ENCODE measurements at regions not wholly inside any gene's neighbourhood (a gene's known extent, or its start where the extent isn't known, plus 50 kb on each side); places are given as distances from the start of the nearest gene placed in this dataset.

DNA sequence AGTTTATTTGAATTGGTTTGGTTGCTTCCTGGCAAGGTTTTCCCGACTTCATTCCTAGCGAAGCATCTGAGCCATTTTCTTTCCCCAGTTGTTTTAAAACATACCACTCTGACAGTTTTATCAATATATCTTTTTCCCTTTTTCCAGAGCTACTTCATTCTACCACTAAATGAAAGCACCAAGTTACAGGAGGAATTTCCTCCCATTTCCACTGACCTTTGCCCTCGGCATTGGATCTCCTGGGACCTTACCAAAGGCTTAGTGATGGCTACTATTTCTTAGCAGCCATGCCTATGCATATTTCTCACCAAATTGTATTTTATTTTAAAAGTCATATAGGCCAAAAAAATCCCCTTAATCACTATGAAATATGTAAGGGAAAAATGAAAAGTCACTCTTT lies 150.5 kb downstream of the ZNF330 start:
- TF ChIP-seq, protein P1, sequence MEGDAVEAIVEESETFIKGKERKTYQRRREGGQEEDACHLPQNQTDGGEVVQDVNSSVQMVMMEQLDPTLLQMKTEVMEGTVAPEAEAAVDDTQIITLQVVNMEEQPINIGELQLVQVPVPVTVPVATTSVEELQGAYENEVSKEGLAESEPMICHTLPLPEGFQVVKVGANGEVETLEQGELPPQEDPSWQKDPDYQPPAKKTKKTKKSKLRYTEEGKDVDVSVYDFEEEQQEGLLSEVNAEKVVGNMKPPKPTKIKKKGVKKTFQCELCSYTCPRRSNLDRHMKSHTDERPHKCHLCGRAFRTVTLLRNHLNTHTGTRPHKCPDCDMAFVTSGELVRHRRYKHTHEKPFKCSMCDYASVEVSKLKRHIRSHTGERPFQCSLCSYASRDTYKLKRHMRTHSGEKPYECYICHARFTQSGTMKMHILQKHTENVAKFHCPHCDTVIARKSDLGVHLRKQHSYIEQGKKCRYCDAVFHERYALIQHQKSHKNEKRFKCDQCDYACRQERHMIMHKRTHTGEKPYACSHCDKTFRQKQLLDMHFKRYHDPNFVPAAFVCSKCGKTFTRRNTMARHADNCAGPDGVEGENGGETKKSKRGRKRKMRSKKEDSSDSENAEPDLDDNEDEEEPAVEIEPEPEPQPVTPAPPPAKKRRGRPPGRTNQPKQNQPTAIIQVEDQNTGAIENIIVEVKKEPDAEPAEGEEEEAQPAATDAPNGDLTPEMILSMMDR (IDR thresholded peaks at IDR 0.05) = no peak
- no peak for TF ChIP-seq POLR2A (IDR thresholded peaks at IDR 0.05)
